Spleen (tissue), 11 donors: ENCODE measurements at regions not wholly inside any gene's neighbourhood (a gene's known extent, or its start where the extent isn't known, plus 50 kb on each side); places are given as distances from the start of the nearest gene placed in this dataset.

Source experiments
- DNase-seq: peaks from one replicate; pipeline ENCODE4 v3.0.0-alpha.2; 2020
- H3K27ac ChIP-seq, 8 donors: fragments of 200-600 bp; sonication (generic) in 7 of 8; 1 replicate in 4 of 8; 2 replicates in 4 of 8; pipeline versions ENCODE4 v1.5.0 to v1.8.0; 2016 to 2021; ENCODE audit warnings: inconsistent platforms in 4 of 8, mild to moderate bottlenecking in 4 of 8, moderate library complexity in 1 of 8
- H3K27me3 ChIP-seq, 7 donors: fragments of 200-600 bp; sonication (generic) in 6 of 7; replicated peaks in 1 of 7; 1 replicate in 4 of 7; 2 replicates in 3 of 7; pipeline versions ENCODE4 v1.5.0 to v1.8.0; 2016 to 2021; ENCODE audit warnings: inconsistent platforms in 3 of 7, mild to moderate bottlenecking in 1 of 7
- H3K36me3 ChIP-seq, 6 donors: fragments of 200-600 bp; sonication (generic) in 5 of 6; 1 replicate in 4 of 6; 2 replicates in 2 of 6; pipeline versions ENCODE4 v1.5.0 to v1.8.0; 2016 to 2021; ENCODE audit warnings: inconsistent platforms in 2 of 6
- H3K4me1 ChIP-seq, 6 donors: fragments of 200-600 bp; sonication (generic) in 5 of 6; 1 replicate in 3 of 6; 2 replicates in 3 of 6; pipeline versions ENCODE4 v1.5.0 to v1.8.0; 2016 to 2021; ENCODE audit warnings: inconsistent platforms in 3 of 6
- H3K4me3 ChIP-seq, 8 donors: fragments of 200-600 bp; sonication (generic) in 7 of 8; 1 replicate in 4 of 8; 2 replicates in 4 of 8; pipeline versions ENCODE4 v1.5.0 to v1.8.0; 2016 to 2021; ENCODE audit warnings: inconsistent platforms in 4 of 8, mild to moderate bottlenecking in 4 of 8, moderate library complexity in 2 of 8
- H3K9me3 ChIP-seq, 8 donors: fragments of 200-600 bp; sonication (generic) in 7 of 8; 1 replicate in 4 of 8; 2 replicates in 4 of 8; pipeline versions ENCODE4 v1.5.0 to v1.8.0; 2016 to 2021; ENCODE audit warnings: inconsistent platforms in 4 of 8
- POLR2A ChIP-seq, 3 donors: fragments of 450-650 bp; IDR thresholded peaks; one replicate each; pipeline ENCODE4 v1.5.1; 2017; ENCODE audit warnings: antibody characterized with exemption in 3 of 3, mild to moderate bottlenecking in 1 of 3
- POLR2AphosphoS5 ChIP-seq, 3 donors: sonication (generic); formaldehyde crosslinking; IDR thresholded peaks; one replicate each; pipeline ENCODE4 v1.5.1; 2017; ENCODE audit warnings: antibody characterized with exemption in 3 of 3
- WGBS, 5 donors: extraction: QIAGEN DNeasy Blood & Tissue Kit in 3 of 5; methylation state at CpG; one replicate each; pipeline versions ENCODE4 v1.1.5 to v1.1.7; 2013 to 2018; 5-methylcytosine and 5-hydroxymethylcytosine counted together
- intact Hi-C: fragments of 100-400 bp; cut with DNase I; formaldehyde crosslinking; loops from one replicate; pipeline ENCODE4 v1.15.0; 2023; ENCODE audit warnings: low total_unique reads
- TF ChIP-seq, protein P1 (sequence below), 11 experiments: fragments of 200-600 bp in 7 of 11; fragments of 450-650 bp in 4 of 11; sonication (generic) in 4 of 11; IDR thresholded peaks in 8 of 11; conservative IDR thresholded peaks in 3 of 11; 1 replicate in 7 of 11; 2 replicates in 4 of 11; pipeline versions ENCODE4 v1.4.0 to v1.8.0; 2016 to 2021; ENCODE audit warnings: antibody characterized with exemption in 11 of 11, inconsistent platforms in 4 of 11, mild to moderate bottlenecking in 1 of 11
- donor health status: healthy with polysubstance abuse.
- donor health status: DM: no; HTN: no; CAD: no; lungs with moderate emphysema.
- donor health status: DM: no; HTN: no; CAD: no.
- donor health status: Bipolar disorder and iron deficiency.
- donor health status: healthy.
- donor health status: DM: no; HTN: no; CAD: no.
- donor health status: DM: yes; HTN: yes; CAD: no.

DNA sequence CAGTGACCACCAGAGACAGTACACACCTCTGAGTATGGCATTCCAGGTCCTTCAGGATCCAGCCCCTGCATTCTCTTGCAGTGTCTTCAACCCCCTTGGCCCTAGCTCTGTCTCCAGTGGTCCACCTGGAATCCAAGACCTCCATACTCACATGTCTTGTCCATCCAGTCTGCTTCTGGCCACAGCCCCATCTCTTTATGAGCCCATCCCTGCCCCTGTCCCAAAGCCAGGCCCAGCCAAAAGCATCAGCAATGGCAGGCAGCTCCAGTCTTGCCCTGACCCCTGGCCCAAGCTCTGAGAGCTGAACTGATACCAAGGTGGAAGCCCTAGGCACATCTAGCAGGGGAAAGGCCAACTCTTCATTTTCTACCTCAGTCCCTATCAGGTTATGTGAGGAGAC is 119.6 kb upstream of the PTPRT start:
- Histone ChIP-seq H3K27ac (no peak overlapping the region), H3K4me3 (no peak overlapping the region), H3K9me3 (peaks cover 0 to 18% (median 4%) of the 10 kb centered on the region in 8 donors), H3K36me3 (no peaks in the 10 kb centered on the region), H3K4me1 (no peaks in the 10 kb centered on the region), H3K27me3 (peaks cover 0 to 16% (median 0%) of the 10 kb centered on the region in 7 donors)
- intact Hi-C loops: no loop called here
- no peak for DNase-seq
- TF ChIP-seq, protein P1, sequence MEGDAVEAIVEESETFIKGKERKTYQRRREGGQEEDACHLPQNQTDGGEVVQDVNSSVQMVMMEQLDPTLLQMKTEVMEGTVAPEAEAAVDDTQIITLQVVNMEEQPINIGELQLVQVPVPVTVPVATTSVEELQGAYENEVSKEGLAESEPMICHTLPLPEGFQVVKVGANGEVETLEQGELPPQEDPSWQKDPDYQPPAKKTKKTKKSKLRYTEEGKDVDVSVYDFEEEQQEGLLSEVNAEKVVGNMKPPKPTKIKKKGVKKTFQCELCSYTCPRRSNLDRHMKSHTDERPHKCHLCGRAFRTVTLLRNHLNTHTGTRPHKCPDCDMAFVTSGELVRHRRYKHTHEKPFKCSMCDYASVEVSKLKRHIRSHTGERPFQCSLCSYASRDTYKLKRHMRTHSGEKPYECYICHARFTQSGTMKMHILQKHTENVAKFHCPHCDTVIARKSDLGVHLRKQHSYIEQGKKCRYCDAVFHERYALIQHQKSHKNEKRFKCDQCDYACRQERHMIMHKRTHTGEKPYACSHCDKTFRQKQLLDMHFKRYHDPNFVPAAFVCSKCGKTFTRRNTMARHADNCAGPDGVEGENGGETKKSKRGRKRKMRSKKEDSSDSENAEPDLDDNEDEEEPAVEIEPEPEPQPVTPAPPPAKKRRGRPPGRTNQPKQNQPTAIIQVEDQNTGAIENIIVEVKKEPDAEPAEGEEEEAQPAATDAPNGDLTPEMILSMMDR (IDR thresholded peaks at IDR 0.05 in 8 of 11, conservative IDR thresholded peaks at IDR 0.05 in 3 of 11): no peak
- TF ChIP-seq POLR2A (IDR thresholded peaks at IDR 0.05) (no peak), POLR2AphosphoS5 (IDR thresholded peaks at IDR 0.05) (no peak)

DNA sequence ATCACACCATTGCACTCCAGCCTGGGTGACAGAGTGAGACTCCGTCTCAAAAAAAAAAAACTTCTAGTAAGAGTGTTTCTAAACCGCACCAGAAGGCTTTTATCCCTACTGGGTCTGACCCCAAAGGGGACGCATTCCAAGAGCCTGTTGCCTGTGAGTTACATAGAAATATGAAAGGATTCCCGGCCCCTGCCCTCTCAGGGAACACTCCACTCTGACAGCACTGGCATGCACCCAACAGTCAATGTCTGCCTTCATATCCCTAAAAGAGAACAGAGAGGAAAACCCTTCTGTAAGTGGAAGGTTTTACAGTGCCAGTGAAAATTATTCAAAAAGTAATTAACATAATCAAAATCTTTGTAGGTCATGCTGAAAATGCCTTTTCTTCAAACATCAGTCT is 117.1 kb upstream of the PTPRT start:
- no peak overlapping the region for H3K4me3 ChIP-seq

DNA sequence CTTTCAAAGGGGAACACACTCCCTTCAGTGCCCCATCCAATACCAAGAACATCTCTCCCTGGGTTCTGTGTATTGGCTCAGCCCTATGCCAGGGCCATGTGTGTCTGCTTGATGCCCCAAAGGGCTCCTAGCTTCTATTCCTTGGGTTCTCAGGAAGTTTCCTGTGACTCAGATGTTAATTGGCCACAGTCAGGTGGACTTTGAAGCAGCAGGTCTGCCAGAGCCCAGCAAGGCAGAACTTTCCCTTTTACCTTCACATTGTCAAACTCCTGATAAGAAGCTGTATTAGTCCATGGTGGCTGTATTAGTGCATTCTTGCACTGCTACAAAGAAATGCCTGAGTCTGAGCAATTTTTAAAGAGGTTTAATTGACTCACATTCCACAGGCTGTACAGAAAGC is 116.0 kb upstream of the PTPRT start:
- no peak for DNase-seq
- H3K27ac ChIP-seq: no peak overlapping the region
- no peaks in the 10 kb centered on the region for H3K4me1 ChIP-seq
- H3K27me3 ChIP-seq: no peaks in the 10 kb centered on the region
- H3K36me3 ChIP-seq: no peaks in the 10 kb centered on the region
- TF ChIP-seq, protein P1 (IDR thresholded peaks at IDR 0.05 in 8 of 11, conservative IDR thresholded peaks at IDR 0.05 in 3 of 11): no peak
- no peak for TF ChIP-seq POLR2AphosphoS5 (IDR thresholded peaks at IDR 0.05)
- no peak for TF ChIP-seq POLR2A (IDR thresholded peaks at IDR 0.05)
- H3K4me3 ChIP-seq: no peak overlapping the region
- peaks cover 0 to 18% (median 4%) of the 10 kb centered on the region in 8 donors for H3K9me3 ChIP-seq
- intact Hi-C loops: no loop called here

More for the DNA sequence above, 117.1 kb upstream of the PTPRT start:
- DNase-seq: no peak
- Histone ChIP-seq H3K9me3 (peaks cover 0 to 18% (median 4%) of the 10 kb centered on the region in 8 donors), H3K36me3 (no peaks in the 10 kb centered on the region), H3K27me3 (peaks cover 0 to 8% (median 0%) of the 10 kb centered on the region in 7 donors), H3K27ac (no peak overlapping the region), H3K4me1 (no peaks in the 10 kb centered on the region)
- TF ChIP-seq, protein P1 (IDR thresholded peaks at IDR 0.05 in 8 of 11, conservative IDR thresholded peaks at IDR 0.05 in 3 of 11): no peak
- TF ChIP-seq POLR2AphosphoS5 (IDR thresholded peaks at IDR 0.05) (no peak), POLR2A (IDR thresholded peaks at IDR 0.05) (no peak)
- 67 to 82% (median 79%) methylated on average over 4 of the region's 4 CpGs for WGBS, 5 donors
- intact Hi-C loops: no loop called here

DNA sequence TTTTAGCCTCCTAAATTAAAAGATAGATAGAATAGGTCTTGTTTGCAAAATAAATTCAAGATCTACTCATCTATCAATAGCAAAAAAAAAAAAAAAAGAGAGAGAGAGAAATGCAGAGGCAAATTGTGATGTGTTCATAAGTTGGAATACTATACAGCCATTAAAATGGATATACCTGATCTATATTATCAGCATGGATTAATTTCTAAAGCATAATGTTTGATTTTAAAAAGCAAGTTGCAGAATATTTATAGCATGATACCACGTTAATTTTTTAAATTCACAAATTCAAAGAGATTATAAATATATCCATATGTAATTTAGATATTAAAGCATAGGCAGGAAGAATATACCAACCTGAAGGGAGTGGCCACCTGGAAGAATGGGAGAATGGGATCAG is 114.9 kb upstream of the PTPRT start:
- DNase-seq: no peak
- H3K27me3 ChIP-seq: no peaks in the 10 kb centered on the region
- TF ChIP-seq POLR2A (IDR thresholded peaks at IDR 0.05) (no peak), POLR2AphosphoS5 (IDR thresholded peaks at IDR 0.05) (no peak)
- TF ChIP-seq, protein P1 (IDR thresholded peaks at IDR 0.05 in 8 of 11, conservative IDR thresholded peaks at IDR 0.05 in 3 of 11): no peak
- H3K9me3 ChIP-seq: peaks cover 0 to 18% (median 4%) of the 10 kb centered on the region in 8 donors
- no peaks in the 10 kb centered on the region for H3K36me3 ChIP-seq
- H3K27ac ChIP-seq: no peak overlapping the region
- intact Hi-C loops: no loop called here
- H3K4me1 ChIP-seq: no peaks in the 10 kb centered on the region
- WGBS, 5 donors: 80 to 96% (median 92%) methylated on average over 1 of the region's 1 CpG
- H3K4me3 ChIP-seq: no peak overlapping the region
